ENCODE measurements at regions not wholly inside any gene's neighbourhood (a gene's known extent, or its start where the extent isn't known, plus 50 kb on each side); places are given as distances from the start of the nearest gene placed in this dataset.

DNA sequence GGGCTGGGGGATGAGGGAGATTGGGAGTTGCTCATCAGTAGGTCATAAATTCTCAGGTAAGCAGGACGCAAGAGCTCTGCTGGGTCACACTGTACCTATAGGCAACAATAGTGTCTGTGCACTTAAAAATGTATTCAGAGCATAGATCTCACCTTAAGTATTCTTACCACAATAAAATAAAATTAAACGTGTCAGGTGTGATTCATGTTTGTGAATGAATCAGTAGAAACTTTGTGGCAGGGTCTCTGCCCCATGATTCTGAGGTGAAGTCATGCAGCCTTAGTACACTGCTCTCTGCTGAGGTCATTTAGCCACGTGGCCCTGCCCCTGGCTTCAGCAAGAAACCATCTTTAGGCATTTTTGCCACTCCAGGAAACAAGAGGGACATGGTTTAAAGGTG lies 253.8 kb downstream of the FBXO15 start:
- TF ChIP-seq POLR2AphosphoS5 (IDR thresholded peaks at IDR 0.05) (no peak), POLR2A (IDR thresholded peaks at IDR 0.05) (no peak), EP300 (IDR thresholded peaks at IDR 0.05; ENCODE audit: low read depth) (no peak)
- TF ChIP-seq, protein P1, sequence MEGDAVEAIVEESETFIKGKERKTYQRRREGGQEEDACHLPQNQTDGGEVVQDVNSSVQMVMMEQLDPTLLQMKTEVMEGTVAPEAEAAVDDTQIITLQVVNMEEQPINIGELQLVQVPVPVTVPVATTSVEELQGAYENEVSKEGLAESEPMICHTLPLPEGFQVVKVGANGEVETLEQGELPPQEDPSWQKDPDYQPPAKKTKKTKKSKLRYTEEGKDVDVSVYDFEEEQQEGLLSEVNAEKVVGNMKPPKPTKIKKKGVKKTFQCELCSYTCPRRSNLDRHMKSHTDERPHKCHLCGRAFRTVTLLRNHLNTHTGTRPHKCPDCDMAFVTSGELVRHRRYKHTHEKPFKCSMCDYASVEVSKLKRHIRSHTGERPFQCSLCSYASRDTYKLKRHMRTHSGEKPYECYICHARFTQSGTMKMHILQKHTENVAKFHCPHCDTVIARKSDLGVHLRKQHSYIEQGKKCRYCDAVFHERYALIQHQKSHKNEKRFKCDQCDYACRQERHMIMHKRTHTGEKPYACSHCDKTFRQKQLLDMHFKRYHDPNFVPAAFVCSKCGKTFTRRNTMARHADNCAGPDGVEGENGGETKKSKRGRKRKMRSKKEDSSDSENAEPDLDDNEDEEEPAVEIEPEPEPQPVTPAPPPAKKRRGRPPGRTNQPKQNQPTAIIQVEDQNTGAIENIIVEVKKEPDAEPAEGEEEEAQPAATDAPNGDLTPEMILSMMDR (IDR thresholded peaks at IDR 0.05) = no peak

Measured in transverse colon (tissue), 4 donors.